H1 (cell line): ENCODE measurements at regions not wholly inside any gene's neighbourhood (a gene's known extent, or its start where the extent isn't known, plus 50 kb on each side); places are given as distances from the start of the nearest gene placed in this dataset.

Experiments
- JUND ChIP-seq: IDR thresholded peaks from 2 replicates; pipeline ENCODE4 v1.6.1; 2011; ENCODE audit warnings: mild to moderate bottlenecking, improper control_type of control experiment, low read length
- KDM5A ChIP-seq: fragments of 200-600 bp; IDR thresholded peaks from 2 replicates; pipeline ENCODE4 v1.7.1; 2012; ENCODE audit warnings: mild to moderate bottlenecking, low read length, inconsistent platforms, mixed read lengths
- SP1 ChIP-seq: IDR thresholded peaks from 2 replicates; pipeline ENCODE4 v1.6.1; 2011; ENCODE audit warnings: low read depth, low read length
- TEAD4 ChIP-seq: IDR thresholded peaks from 2 replicates; pipeline ENCODE4 v1.6.1; 2012; ENCODE audit warnings: low read depth, low read length, inconsistent platforms, mixed read lengths
- TF ChIP-seq, protein P1 (sequence below): fragments of 300-600 bp; sonication (generic); IDR thresholded peaks from 2 replicates; pipeline ENCODE4 v1.7.1; 2012; ENCODE audit warnings: low read length, moderate library complexity, mild to moderate bottlenecking, inconsistent platforms; ENCODE audit not compliant: insufficient replicate concordance

DNA sequence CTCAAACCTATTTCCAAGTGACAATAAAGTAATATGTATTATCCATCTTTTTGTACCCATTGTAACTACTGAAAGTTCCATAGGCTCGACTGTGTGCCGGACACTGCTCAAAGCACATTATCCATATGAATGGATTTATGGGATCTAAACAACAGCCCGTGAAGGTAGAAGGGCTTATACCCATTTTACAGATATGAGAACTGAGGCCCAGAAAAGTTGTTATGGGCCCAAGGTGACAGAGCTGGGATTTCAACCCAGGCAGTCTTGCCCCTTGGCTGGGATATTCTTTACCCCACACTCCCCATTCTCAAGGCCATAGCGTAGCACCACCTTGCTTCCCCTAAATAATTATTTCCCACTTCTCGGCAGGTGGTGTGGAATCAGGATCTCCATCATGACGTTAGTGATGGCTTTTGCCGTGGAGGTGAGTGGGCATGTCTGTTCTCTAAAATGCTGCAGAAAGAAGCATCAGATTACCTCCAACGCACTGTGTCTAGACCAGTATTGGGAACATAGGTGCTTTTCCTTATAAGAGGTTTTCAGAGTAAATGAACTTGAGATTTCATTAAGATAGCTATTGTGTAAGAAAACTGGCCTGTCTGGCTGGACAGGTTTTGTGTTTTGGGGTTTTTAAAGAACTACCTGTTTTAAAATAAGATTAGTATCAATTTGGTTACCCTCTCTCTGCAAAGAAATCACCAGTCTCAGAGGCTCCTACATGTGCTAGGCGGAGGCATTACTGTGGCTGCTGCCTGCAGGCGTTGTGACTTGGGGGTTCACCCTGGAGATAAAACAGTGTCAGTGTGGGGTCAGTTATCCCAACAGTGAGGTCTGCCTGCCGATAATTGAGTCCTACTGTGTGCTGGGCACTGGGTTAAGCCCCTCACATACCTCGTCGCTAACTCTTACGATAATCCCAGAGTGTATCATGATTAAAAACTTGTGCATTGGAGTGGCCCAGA, 85.1 kb upstream of the SDK1 start (continued):
- TF ChIP-seq, protein P1, sequence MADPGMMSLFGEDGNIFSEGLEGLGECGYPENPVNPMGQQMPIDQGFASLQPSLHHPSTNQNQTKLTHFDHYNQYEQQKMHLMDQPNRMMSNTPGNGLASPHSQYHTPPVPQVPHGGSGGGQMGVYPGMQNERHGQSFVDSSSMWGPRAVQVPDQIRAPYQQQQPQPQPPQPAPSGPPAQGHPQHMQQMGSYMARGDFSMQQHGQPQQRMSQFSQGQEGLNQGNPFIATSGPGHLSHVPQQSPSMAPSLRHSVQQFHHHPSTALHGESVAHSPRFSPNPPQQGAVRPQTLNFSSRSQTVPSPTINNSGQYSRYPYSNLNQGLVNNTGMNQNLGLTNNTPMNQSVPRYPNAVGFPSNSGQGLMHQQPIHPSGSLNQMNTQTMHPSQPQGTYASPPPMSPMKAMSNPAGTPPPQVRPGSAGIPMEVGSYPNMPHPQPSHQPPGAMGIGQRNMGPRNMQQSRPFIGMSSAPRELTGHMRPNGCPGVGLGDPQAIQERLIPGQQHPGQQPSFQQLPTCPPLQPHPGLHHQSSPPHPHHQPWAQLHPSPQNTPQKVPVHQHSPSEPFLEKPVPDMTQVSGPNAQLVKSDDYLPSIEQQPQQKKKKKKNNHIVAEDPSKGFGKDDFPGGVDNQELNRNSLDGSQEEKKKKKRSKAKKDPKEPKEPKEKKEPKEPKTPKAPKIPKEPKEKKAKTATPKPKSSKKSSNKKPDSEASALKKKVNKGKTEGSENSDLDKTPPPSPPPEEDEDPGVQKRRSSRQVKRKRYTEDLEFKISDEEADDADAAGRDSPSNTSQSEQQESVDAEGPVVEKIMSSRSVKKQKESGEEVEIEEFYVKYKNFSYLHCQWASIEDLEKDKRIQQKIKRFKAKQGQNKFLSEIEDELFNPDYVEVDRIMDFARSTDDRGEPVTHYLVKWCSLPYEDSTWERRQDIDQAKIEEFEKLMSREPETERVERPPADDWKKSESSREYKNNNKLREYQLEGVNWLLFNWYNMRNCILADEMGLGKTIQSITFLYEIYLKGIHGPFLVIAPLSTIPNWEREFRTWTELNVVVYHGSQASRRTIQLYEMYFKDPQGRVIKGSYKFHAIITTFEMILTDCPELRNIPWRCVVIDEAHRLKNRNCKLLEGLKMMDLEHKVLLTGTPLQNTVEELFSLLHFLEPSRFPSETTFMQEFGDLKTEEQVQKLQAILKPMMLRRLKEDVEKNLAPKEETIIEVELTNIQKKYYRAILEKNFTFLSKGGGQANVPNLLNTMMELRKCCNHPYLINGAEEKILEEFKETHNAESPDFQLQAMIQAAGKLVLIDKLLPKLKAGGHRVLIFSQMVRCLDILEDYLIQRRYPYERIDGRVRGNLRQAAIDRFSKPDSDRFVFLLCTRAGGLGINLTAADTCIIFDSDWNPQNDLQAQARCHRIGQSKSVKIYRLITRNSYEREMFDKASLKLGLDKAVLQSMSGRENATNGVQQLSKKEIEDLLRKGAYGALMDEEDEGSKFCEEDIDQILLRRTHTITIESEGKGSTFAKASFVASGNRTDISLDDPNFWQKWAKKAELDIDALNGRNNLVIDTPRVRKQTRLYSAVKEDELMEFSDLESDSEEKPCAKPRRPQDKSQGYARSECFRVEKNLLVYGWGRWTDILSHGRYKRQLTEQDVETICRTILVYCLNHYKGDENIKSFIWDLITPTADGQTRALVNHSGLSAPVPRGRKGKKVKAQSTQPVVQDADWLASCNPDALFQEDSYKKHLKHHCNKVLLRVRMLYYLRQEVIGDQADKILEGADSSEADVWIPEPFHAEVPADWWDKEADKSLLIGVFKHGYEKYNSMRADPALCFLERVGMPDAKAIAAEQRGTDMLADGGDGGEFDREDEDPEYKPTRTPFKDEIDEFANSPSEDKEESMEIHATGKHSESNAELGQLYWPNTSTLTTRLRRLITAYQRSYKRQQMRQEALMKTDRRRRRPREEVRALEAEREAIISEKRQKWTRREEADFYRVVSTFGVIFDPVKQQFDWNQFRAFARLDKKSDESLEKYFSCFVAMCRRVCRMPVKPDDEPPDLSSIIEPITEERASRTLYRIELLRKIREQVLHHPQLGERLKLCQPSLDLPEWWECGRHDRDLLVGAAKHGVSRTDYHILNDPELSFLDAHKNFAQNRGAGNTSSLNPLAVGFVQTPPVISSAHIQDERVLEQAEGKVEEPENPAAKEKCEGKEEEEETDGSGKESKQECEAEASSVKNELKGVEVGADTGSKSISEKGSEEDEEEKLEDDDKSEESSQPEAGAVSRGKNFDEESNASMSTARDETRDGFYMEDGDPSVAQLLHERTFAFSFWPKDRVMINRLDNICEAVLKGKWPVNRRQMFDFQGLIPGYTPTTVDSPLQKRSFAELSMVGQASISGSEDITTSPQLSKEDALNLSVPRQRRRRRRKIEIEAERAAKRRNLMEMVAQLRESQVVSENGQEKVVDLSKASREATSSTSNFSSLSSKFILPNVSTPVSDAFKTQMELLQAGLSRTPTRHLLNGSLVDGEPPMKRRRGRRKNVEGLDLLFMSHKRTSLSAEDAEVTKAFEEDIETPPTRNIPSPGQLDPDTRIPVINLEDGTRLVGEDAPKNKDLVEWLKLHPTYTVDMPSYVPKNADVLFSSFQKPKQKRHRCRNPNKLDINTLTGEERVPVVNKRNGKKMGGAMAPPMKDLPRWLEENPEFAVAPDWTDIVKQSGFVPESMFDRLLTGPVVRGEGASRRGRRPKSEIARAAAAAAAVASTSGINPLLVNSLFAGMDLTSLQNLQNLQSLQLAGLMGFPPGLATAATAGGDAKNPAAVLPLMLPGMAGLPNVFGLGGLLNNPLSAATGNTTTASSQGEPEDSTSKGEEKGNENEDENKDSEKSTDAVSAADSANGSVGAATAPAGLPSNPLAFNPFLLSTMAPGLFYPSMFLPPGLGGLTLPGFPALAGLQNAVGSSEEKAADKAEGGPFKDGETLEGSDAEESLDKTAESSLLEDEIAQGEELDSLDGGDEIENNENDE: no peak
- TF ChIP-seq KDM5A (no peak), SP1 (no peak), JUND (no peak), TEAD4 (no peak)
- TF ChIP-seq, all 59 proteins: peak for 0
